NCI-H2081 treated with DMSO at 0.1 percent for 48 hours (cell line): ENCODE measurements at regions not wholly inside any gene's neighbourhood (a gene's known extent, or its start where the extent isn't known, plus 50 kb on each side); places are given as distances from the start of the nearest gene placed in this dataset.
"Not testable (repeated sequence)": the region's sequence is repeated elsewhere in the genome, so short reads cannot be mapped to it uniquely, and the experiment has no call there.

Experiments used
- DNase-seq: peaks from one replicate; lab custom pipeline; 2025; lab: John Stamatoyannopoulos, UW

DNA sequence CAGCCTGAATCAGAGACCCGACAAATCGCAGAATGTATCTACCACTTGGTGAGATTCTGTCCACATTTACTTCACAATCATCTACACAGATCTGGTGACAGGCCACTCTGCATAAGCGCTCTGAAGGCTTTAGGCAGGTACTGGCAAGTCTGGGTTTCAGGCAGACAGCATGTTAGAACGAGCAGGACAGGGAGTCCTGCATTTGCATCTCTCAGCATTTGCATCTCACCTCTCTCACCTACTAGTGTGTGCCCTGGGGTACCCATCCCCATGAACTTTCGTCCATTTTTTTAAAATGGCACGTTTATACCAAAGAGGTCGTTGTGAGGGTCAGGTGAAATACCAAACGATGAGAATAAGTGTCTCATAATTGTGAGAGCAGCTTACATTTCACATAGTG is 108.2 kb downstream of the SPATA31A1 start:
- DNase-seq = not testable (repeated sequence)

DNA sequence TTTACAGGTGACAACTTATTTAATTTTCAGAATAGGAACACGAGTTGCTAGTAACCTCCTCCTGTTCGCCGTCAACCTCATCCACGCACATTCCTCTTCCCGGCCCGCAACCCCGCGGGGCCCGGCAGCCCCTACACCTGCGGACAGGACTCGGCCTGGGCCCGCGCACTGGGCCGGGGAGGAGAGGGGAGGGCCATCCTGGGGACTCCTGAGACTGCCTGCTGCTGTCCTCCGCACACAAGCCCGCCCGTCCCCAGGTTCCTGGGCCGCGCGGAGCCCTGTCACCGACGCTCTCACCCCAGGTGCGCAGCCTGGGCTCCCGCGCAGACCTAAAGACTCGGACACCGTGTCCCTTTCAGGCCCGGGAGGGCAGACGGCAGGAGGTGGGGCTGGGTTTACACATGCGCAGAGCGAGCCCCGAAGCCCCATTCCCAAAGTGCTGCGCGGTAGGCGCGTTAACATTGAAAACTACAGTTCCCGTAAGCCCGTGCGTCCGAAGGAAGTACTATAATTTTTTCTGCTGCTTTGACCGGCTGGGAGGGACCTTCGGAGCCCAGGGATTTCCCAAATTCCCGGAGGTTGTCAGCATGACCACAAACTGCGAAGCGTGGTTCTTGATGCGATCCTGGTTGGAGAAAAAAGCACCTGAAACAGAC is 108.8 kb downstream of the SPATA31A1 start:
- peak; percentile 64 for DNase-seq

DNA sequence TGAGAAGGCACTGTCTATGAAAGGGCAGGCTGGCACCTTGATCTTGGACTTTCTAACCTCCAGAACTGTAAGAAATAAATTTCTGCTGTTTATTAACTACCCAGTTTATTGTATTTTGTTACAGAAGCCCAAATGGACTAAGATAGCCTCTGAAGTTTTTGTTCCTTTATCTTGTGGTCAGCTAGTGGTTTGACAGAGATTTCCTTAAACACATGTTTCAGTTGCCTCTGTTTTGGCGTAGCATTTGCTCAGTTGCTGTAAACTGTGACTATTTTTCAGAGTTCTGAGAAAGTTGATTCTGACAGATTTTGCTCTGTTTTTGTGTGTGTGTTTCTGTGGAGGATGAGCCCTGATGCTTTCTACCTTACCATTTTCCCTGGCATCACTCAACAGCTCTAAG is 119.0 kb downstream of the SPATA31A1 start:
- not testable (repeated sequence) for DNase-seq

DNA sequence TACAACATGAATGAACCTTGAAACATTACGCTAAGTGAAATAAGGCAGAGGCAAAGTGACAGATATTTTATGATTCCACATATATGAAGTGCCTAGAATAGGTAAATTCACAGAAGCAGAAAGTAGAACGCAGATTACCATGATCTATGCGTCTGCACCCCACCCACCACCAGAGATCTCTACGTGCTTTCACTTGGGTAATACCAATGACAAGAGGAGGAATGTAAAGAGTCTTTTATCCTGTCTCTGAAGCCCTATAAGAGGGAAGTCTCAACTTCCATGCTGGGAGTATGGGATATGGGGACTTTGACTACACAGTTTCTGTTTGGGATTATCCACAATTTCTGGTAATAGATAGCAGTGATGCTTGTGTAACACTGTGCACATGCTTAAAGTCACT is 127.6 kb downstream of the SPATA31A1 start:
- not testable (repeated sequence) for DNase-seq

DNA sequence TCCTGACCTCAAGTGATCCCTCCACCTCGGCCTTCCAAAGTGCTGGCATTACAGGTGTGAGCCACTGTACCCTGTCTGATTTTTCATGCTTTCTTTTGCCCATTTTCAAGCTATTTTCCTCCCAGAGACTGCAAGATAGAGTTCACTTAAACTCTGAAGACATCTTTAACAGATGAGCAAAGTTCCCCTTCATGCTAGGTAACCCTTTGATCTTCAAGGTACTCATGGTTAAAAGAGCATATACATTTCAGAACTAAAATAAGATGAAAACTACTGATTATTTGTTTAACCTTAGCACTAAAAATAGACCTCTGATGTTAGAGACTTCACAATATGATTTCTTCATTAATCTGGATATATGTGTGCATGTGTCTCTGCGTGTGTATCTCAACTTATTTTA is 128.4 kb downstream of the SPATA31A1 start:
- DNase-seq = not testable (repeated sequence)

DNA sequence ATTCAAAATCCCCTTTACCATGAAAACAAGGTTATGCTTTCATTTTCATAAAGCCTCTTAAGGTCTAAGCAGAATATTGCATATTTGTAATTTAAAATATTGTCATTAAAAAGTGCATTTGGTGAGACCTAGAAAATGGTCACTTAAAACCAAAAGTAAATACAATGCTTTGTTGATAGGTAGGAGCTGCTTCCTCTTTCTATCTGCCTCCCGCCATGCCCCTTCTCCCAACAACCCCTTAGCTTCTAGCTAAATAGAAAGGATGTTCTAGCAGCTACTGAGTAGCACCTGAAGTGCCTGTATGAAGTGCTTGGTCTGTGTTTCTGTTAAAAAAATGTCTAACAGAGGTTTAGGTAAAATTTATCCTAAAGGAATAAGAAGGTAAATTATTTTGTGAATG is 128.8 kb downstream of the SPATA31A1 start:
- not testable (repeated sequence) for DNase-seq

DNA sequence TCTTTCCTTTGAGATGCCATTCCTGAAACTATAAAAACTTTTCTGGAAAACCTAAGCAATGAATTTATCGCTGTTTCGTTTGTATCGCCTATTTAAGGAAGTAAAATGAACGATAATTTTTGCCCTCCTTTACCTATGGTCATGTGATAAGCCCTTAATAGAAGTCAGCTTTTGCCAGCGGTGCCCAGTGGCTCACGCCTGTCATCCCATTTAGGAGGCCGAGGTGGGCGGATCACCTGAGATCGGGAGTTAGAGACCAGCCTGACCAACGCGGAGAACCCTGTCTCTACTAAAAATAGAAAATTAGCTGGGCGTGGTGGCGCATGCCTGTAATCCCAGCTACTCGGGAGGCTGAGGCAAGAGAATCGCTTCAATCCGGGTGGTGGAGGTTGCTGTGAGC is 132.0 kb downstream of the SPATA31A1 start:
- DNase-seq = not testable (repeated sequence)

DNA sequence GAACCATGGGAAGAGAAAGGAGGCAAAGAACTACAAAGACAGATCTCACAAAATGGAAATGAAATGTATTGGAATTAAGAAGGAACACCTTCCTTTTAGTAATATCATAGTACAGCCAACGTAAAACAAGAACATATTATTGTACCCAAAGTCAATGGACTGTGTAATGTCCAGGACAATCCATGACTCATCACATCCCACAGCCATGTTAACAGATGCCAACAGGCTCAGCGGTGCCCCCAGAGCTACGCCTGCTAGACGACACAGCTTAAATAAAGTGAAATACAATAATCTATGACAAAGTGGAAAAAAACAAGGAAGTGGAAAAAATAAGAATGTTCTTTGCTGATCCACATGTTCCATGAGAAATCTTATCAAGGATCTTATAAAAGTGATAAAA is 140.8 kb downstream of the SPATA31A1 start:
- DNase-seq = not testable (repeated sequence)

DNA sequence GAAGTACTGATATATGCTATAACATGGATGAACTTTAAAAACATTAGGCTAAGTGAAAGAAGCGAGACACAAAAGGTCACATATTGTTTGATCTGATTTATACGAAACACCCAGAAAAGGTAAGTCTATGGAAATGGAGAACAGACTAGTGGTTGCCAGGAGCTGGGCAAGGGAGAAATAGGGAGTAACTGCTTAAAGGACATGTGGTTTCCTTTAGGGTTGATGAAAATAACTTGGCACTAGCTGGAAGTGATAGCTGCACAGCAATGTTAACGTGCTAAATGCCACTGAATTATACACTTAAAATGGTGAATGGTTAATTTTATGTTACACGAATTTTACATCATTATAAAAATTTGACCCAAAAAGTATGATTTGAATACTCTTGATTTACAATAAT is 147.7 kb downstream of the SPATA31A1 start:
- DNase-seq = not testable (repeated sequence)

DNA sequence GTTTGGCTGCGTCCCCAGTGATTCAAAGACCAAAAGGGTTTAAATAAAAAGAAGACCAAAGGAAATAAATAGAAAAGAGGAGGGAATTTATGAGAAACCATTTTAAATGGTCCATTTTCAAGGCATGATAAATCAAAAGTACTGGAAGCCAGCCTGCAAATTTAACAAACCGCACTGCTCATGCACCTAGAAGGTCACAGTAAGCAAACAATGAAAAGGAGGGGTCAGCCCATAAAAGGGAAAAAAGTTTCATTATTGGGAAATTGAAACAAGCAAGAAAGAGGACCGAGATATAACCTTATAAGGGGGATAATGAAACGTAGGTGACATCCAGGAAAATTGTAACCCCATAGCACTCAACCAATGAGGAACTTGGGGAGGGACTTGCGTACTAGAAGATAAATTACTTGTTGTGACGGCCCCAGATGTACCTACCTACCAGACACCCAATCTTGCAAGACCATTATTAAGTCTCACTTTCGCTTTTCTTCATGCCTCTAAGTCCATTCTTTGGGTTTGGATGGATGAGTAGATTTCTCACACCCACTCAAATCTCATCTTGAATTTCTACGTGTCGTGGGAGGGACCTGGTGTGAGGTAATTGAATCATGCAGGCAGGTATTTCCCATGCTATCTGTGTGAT is 172.0 kb downstream of the SPATA31A1 start:
- not testable (repeated sequence) for DNase-seq

DNA sequence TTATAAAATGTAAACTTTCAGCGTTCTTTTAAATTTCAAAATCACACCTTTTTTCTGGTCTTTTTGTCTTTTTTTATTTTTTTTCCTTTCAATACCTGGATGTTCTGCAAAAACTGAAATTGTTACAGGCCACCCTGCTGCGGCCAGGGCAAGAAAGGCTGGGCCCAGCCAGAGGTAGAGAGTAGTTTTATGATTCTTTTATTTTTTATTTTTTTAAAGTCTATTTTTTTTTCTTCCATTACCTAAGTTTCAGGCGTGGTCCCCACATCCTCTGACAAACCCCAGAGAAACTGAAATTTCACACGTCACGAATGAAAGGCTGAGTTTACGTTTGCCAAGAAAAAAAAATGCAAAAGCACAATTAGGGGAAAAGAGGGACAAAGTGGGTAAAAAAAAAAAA is 177.1 kb downstream of the SPATA31A1 start:
- not testable (repeated sequence) for DNase-seq

DNA sequence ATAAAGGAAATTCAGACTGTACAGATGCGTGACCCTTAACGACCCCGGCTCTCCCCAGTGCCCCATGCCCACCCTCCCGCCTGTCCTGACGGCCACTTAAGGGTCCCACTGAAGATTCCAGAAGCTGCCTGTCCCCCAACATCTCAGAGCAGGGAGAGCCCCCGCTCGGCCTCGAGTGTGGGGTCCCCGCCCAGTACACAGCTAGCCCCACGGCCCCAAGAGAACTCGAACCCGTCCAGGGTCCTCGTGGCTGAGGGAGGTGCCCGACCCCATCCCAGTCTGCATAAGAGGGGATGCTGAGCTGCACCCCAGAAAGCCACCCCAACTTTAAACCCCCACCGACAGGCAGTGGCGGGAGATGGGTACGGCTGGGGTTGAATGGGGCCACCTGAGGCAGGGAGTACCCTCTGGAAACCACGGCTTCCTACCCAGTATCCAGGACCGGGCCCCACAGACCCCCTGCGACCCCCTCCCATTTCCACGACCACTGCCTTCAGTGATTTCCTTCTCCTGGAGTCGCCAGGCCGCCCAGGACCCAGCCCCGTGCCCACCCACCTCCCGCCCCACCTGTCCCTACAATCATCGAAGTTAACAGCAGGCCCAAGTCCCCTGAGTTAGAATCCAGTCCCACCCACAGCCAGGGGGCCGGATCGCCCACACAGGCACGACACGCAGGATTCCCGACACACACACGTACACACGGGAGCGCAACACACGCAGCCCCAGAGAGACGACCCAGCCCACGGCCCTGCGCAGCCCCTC is 177.7 kb downstream of the SPATA31A1 start:
- DNase-seq = not testable (repeated sequence)

DNA sequence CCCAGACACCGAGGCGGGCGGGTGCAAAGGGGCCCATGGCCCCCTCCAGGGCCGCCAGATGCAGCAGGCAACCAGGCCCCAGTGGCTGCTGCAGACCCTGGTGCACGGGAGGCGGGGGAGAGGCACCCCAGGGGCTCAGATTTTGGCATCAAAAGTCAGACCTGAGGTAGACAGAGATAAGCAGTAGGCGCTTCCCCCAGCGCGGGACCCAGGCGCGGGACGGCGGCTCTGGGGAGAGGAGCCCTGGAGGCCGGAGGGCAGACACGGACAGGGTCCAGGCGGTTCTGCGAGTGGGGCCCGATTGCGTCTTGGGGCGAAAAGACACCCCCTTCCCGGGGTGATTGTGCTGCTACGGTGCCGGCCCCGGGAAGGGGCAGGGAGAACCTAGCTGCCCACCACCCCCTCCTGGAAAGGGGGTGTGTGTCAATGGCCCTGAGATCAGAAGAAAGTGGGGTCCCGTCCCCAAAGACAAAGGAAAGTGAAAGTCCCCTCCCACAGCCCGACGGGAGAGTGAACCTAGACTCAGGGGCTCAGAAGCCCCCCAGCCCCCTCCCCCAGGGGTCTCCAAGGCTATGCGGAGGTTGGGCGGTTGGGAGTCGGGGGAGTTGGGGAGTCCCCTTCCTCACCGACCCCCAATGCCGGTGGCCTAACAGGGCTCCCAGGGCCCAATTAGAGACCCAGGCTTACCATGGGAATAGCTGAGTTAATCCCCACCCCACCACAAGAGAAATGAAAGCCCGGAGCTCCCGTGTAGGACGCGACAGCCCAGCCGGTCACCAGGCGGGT is 178.5 kb downstream of the SPATA31A1 start:
- not testable (repeated sequence) for DNase-seq

DNA sequence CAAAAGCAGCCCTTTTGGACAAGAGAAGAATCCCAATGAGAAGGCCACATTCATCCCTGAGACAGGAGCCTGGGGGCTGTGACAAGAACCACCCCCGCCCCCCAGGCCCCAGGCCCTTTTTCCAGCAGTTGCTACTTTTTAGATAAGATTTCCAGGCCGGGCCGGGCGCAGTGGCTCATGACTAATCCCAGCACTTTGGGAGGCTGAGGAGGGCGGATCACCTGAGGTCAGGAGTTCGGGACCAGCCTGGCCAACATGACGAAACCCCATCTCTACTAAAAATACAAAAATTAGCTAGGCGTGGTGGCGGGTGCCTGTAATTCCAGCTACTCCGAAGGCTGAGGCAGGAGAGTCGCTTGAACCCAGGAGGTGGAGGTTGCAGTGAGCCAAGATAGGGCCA is 179.4 kb downstream of the SPATA31A1 start:
- DNase-seq = not testable (repeated sequence)

DNA sequence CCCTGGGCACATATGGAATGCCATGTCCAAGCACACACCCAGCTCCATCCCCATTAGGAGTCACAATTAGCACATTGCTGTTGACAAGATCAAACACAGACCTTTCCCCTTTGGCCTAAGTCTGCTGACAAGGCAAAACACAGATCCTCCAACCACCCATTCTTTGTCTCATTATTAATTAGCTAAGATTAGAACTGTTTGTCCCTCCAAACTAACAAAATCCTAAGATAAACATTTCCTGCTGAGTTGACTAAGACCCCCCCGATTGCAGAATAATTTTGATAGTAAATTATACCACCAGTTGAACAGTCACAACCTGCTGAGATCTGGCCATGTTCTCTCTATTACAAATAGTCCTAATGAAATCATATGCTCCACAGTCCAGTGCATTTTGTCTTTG is 186.7 kb downstream of the SPATA31A1 start:
- not testable (repeated sequence) for DNase-seq

DNA sequence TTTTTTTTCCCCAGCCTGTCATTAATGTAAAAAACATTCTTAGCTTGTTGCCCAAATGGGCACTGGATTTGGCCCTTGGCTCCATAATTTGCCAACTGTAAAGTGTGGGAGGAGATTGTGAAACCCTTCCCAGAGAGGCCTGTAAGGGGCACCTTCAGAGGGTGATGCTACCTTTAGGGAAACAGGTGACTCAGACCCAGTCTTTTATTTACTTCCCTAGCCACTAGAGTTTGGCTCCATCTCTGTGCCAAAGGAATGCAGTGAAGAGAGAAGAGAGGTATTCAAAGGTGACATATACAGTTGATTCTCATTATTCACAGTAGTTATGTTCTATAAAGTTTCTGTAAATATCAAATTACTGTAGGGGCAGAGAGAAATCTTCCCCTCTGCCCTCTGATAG is 189.6 kb downstream of the SPATA31A1 start:
- not testable (repeated sequence) for DNase-seq

DNA sequence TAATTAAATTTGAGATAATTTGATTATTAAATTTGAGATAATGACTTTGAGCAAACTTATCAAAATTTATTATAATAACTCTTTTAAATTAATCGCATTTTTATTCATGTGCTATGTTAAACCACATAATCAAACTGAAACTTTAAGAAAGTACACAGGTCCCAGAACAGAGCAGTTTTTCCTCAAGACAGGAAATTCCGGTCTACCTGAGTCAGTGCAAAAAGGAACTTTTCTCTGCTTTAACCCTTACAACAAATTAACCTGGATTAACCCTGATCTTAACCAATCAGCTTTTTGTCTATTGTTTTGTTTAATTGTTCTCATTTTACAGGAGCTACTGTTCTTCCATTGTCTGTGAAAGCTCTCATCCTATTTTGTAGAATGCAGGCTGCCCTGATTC is 195.1 kb downstream of the SPATA31A1 start:
- DNase-seq = not testable (repeated sequence)

DNA sequence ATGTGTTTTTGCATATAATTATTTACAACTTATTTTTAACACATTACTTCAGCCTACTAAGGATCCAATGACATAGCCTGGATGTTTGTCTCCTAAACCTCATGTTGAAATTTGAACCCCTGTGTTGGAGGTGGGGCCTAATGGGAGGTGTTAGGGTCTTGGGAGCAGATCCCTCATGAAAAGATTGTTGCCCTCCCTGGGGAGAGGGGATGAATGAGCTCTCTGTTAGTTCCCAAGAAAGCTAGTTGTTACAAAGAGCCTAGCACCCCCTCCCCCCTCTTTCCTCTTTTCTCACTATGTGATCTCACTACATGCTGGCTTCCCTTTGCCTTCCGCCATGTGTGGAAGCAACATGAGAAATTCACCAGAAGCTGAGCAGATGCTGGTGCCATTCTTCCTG is 196.1 kb downstream of the SPATA31A1 start:
- not testable (repeated sequence) for DNase-seq

DNA sequence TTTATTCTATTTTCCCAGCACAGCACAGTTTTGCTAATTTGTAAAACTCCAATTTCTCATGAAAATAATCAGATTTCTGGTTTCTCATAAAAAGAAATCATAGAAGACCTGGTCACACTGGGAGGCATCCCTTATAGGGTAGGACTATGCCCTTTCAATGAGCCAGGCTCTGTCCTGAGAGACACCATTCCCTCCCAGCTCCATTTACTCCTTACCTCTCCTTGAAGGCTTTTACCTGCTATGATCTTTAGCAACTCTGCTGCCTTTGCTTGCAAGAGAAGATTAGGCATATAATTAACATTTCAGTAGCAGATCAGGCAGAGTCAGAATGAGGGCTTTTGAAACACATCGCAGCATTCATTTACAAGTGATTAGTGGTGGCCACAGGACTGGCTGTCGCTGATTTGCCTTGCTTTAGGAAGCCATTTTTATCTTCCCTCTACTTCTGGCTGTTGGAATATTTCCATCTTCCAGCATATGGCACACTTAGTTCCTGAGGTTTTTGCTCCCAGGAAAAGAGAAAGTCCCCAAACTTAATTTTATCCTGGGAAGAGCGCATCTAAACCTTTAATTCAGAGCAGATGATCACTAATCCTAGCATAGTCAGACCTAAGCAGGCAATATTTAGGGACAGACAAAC is 196.9 kb downstream of the SPATA31A1 start:
- not testable (repeated sequence) for DNase-seq

DNA sequence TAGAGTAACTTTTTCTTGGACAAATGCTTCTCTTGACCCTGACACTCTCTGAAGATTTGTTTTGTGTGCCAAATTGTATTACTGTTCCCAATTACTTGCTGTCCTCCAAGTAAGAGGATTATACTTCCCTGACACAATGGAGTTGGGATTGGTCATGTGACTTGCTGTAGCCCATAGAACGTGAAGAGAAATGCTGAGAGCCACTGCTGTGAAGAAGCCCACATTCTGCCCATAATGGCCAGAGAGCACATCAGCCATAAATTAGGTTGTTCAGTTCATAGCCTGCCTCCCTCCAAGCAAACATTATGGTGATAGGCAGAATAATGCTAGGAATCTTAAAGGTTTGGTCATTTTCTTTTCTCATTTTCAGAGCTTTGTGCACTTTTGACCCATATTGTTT is 198.9 kb downstream of the SPATA31A1 start:
- DNase-seq = not testable (repeated sequence)

DNA sequence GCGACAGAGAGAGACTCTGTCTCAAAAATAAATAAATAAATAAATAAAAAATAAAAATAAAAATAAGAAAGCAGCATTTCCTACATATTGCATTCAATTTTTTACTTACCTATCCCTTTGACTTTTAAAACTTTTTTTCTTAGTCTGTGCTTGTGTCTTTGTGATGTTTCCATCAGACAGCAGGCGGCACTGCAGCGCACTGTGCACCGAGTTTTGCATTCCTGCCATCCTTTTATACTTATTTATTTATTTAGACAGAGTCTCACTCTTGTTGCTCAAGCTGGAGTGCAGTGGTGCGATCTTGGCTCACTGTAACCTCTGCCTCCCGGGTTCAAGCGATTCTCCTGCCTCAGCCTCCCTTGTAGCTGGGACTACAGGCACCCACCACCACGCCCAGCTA is 203.9 kb downstream of the SPATA31A1 start:
- DNase-seq = not testable (repeated sequence)

DNA sequence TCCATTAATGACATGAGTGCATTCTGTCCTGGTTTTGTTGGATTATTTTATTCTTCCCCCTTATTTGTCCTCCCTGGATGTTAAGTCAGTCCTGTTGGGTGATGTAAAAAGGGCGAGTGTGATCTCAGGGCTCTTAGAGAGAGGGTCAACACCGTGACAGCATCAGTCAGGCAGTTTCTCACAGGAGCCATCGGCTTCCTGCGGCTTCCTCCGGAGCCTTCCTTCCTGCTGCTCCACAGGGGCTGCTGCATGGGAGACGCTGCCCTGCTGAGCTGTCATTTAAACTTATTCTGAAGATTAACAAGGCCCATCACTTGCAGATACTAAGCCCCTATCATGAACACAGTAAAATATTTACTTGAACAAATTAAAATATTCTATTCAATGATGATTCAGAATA is 211.3 kb downstream of the SPATA31A1 start:
- not testable (repeated sequence) for DNase-seq
